ENCODE measurements at regions not wholly inside any gene's neighbourhood (a gene's known extent, or its start where the extent isn't known, plus 50 kb on each side); places are given as distances from the start of the nearest gene placed in this dataset.

DNA sequence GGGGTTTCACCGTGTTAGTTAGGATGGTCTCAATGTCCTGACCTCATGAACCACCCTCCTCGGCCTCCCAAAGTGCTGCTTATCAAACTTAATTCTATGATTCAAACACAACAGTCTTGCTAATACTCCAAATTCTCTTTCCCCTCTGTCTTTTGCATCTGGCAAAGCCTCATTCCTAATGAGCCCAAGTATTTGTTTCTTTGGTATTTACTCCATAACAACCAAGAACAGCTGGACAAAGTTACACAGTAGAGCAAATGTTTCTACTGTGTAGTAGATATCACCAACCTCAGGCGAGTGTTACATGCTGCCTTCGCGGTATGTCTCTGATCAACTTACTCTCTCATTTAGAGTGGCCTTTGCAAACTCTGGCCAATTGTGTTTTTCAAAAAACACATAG is 195.8 kb upstream of the KCNN2 start:
- TF ChIP-seq, protein P1, sequence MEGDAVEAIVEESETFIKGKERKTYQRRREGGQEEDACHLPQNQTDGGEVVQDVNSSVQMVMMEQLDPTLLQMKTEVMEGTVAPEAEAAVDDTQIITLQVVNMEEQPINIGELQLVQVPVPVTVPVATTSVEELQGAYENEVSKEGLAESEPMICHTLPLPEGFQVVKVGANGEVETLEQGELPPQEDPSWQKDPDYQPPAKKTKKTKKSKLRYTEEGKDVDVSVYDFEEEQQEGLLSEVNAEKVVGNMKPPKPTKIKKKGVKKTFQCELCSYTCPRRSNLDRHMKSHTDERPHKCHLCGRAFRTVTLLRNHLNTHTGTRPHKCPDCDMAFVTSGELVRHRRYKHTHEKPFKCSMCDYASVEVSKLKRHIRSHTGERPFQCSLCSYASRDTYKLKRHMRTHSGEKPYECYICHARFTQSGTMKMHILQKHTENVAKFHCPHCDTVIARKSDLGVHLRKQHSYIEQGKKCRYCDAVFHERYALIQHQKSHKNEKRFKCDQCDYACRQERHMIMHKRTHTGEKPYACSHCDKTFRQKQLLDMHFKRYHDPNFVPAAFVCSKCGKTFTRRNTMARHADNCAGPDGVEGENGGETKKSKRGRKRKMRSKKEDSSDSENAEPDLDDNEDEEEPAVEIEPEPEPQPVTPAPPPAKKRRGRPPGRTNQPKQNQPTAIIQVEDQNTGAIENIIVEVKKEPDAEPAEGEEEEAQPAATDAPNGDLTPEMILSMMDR (IDR thresholded peaks at IDR 0.05 in 4 of 5, conservative IDR thresholded peaks at IDR 0.05 in 1 of 5), result no peak
- no peak for TF ChIP-seq POLR2A (IDR thresholded peaks at IDR 0.05)
